GM19328 (cell line): ENCODE measurements at regions not wholly inside any gene's neighbourhood (a gene's known extent, or its start where the extent isn't known, plus 50 kb on each side); places are given as distances from the start of the nearest gene placed in this dataset.

Experiments used
- ATAC-seq: cut with Tn5 transposase; IDR thresholded peaks from one replicate; pipeline ENCODE4 v1.9.1; 2021; ENCODE audit warnings: mild to moderate bottlenecking, moderate library complexity; ENCODE audit not compliant: unreplicated experiment

GRCh38 chr2:166568409-166568808 lies 74.4 kb upstream of the SCN7A start:
- ATAC-seq: no peak

GRCh38 chr2:166565501-166565900 lies 71.5 kb upstream of the SCN7A start:
- ATAC-seq: no peak

GRCh38 chr2:166563894-166564293 lies 69.8 kb upstream of the SCN7A start:
- no peak for ATAC-seq

- no peak for ATAC-seq
Measured at GRCh38 chr2:166560022-166560421, 66.0 kb upstream of the SCN7A start.

- no peak for ATAC-seq
Measured at GRCh38 chr2:166550923-166551322, 56.9 kb upstream of the SCN7A start.

GRCh38 chr2:166545473-166545872 lies 51.4 kb upstream of the SCN7A start:
- no peak for ATAC-seq
